HG03460 (cell line): ENCODE measurements at regions not wholly inside any gene's neighbourhood (a gene's known extent, or its start where the extent isn't known, plus 50 kb on each side); places are given as distances from the start of the nearest gene placed in this dataset.

Source experiments
- ATAC-seq: cut with Tn5 transposase; IDR thresholded peaks from one replicate; pipeline ENCODE4 v1.9.1; 2021; ENCODE audit not compliant: unreplicated experiment

GRCh38 chr4:147347217-147347616 is 133.7 kb upstream of the EDNRA start:
- ATAC-seq = no peak

GRCh38 chr4:147349193-147349592 is 131.7 kb upstream of the EDNRA start:
- ATAC-seq = no peak

GRCh38 chr4:147351083-147351787 is 129.7 kb upstream of the EDNRA start:
- ATAC-seq = no peak

- no peak for ATAC-seq
These were observed 126.7 kb upstream of the EDNRA start for GRCh38 chr4:147354237-147354636.

GRCh38 chr4:147355032-147355656 is 125.8 kb upstream of the EDNRA start:
- ATAC-seq = no peak

- ATAC-seq = no peak
These were observed 125.0 kb upstream of the EDNRA start for GRCh38 chr4:147355847-147356246.

- ATAC-seq = no peak
These were observed 120.6 kb upstream of the EDNRA start for GRCh38 chr4:147360301-147360700.

GRCh38 chr4:147361726-147362125 is 119.2 kb upstream of the EDNRA start:
- ATAC-seq = no peak

- no peak for ATAC-seq
These were observed 118.0 kb upstream of the EDNRA start for GRCh38 chr4:147362938-147363337.

GRCh38 chr4:147363514-147363913 is 117.4 kb upstream of the EDNRA start:
- no peak for ATAC-seq

GRCh38 chr4:147365396-147365795 is 115.5 kb upstream of the EDNRA start:
- no peak for ATAC-seq

GRCh38 chr4:147366164-147366563 is 114.7 kb upstream of the EDNRA start:
- ATAC-seq = no peak

GRCh38 chr4:147367891-147368290 is 113.0 kb upstream of the EDNRA start:
- ATAC-seq = no peak

- ATAC-seq = no peak
These were observed 111.9 kb upstream of the EDNRA start for GRCh38 chr4:147368948-147369347.

- no peak for ATAC-seq
These were observed 110.4 kb upstream of the EDNRA start for GRCh38 chr4:147370473-147370872.

GRCh38 chr4:147370881-147371280 is 110.0 kb upstream of the EDNRA start:
- ATAC-seq = no peak

GRCh38 chr4:147371661-147372060 is 109.2 kb upstream of the EDNRA start:
- no peak for ATAC-seq

- ATAC-seq = no peak
These were observed 102.1 kb upstream of the EDNRA start for GRCh38 chr4:147378780-147379179.

GRCh38 chr4:147381749-147382148 is 99.1 kb upstream of the EDNRA start:
- no peak for ATAC-seq

GRCh38 chr4:147388018-147388417 is 92.9 kb upstream of the EDNRA start:
- ATAC-seq = no peak

- ATAC-seq = no peak
These were observed 84.8 kb upstream of the EDNRA start for GRCh38 chr4:147396105-147396504.

GRCh38 chr4:147398556-147398955 is 82.3 kb upstream of the EDNRA start:
- ATAC-seq = no peak

- no peak for ATAC-seq
These were observed 80.2 kb upstream of the EDNRA start for GRCh38 chr4:147400721-147401120.
